ENCODE measurements at regions not wholly inside any gene's neighbourhood (a gene's known extent, or its start where the extent isn't known, plus 50 kb on each side); places are given as distances from the start of the nearest gene placed in this dataset.
"Not testable (repeated sequence)": the region's sequence is repeated elsewhere in the genome, so short reads cannot be mapped to it uniquely, and the experiment has no call there.

DNA sequence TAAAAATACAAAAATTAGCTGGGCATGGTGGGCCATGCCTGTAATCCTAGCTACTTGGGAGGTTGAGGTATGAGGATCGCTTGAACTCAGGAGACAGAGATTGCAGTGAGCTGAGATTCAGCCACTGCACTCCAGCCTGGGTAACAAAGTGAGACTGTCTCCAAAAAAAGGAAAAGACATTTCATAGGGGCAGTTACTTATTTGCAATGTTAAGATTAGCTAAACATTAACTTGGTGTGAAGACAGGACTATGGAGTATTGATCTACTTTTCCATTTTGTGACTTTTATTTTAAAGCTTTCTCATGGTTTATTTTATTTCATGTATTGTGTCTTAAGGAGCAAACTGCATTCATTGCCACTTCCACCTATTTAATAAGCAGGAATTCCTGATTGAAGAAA lies 153.0 kb downstream of the UTRN start:
- TF ChIP-seq, protein P1, sequence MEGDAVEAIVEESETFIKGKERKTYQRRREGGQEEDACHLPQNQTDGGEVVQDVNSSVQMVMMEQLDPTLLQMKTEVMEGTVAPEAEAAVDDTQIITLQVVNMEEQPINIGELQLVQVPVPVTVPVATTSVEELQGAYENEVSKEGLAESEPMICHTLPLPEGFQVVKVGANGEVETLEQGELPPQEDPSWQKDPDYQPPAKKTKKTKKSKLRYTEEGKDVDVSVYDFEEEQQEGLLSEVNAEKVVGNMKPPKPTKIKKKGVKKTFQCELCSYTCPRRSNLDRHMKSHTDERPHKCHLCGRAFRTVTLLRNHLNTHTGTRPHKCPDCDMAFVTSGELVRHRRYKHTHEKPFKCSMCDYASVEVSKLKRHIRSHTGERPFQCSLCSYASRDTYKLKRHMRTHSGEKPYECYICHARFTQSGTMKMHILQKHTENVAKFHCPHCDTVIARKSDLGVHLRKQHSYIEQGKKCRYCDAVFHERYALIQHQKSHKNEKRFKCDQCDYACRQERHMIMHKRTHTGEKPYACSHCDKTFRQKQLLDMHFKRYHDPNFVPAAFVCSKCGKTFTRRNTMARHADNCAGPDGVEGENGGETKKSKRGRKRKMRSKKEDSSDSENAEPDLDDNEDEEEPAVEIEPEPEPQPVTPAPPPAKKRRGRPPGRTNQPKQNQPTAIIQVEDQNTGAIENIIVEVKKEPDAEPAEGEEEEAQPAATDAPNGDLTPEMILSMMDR (IDR thresholded peaks at IDR 0.05; ENCODE audit: low read depth, low read length), result no peak
- H3K36me3 ChIP-seq, result no peaks in the 10 kb centered on the region
- no peaks in the 10 kb centered on the region; the same call in 1 of the 2 replicates for H3K9me3 ChIP-seq
- no peak for DNase-seq
- no peaks in the 10 kb centered on the region for H3K4me1 ChIP-seq
- H3K4me3 ChIP-seq (ENCODE audit: low read depth, low read length), result no peak overlapping the region
- H3K27me3 ChIP-seq, result no peaks in the 10 kb centered on the region

DNA sequence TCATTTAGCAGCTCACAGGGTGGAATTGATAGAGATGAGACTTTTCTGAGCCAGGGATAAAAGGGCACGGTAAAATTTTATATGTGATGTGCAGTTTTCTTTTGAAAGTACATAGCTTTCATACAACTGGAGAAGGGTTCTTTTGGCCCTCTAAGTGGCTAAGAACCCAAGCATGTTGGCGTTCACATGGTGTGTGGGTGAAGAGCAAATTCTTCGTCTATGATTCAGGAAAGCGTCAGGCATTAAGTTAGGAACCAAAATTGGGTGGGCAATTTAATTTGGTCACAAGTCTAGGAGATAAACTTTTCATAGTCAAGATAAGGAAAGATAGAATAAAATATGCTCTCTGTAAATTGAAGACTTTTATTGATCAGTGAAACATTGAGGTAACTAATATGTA lies 153.9 kb downstream of the UTRN start:
- no peak for DNase-seq
- H3K4me1 ChIP-seq, result no peaks in the 10 kb centered on the region
- no peak overlapping the region for H3K4me3 ChIP-seq (ENCODE audit: low read depth, low read length)
- H3K27me3 ChIP-seq, result no peaks in the 10 kb centered on the region
- TF ChIP-seq, protein P1 (IDR thresholded peaks at IDR 0.05; ENCODE audit: low read depth, low read length), result no peak
- no peaks in the 10 kb centered on the region; the same call in 1 of the 2 replicates for H3K9me3 ChIP-seq
- H3K36me3 ChIP-seq, result no peaks in the 10 kb centered on the region

DNA sequence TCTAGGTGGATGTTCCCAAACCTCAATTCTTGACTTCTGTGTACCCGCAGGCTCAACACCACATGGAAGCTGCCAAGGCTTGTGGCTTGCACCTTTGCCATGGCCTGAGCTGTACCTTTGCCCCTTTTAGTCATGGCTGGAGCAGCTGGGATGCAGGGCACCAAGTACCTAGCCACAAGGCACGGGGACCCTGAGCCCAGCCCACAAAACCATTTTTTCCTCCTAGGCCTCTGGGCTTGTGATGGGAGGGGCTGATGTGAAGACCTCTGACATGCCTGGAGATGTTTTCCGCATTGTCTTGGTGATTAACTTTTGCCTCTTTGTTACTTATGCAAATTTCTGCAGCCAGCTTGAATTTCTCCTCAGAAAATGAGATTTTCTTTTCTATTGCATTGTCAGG lies 156.7 kb downstream of the UTRN start:
- H3K36me3 ChIP-seq; DNase-seq; H3K4me3 ChIP-seq (ENCODE audit: low read depth, low read length); H3K9me3 ChIP-seq; H3K27me3 ChIP-seq; H3K4me1 ChIP-seq: not testable (repeated sequence)

DNA sequence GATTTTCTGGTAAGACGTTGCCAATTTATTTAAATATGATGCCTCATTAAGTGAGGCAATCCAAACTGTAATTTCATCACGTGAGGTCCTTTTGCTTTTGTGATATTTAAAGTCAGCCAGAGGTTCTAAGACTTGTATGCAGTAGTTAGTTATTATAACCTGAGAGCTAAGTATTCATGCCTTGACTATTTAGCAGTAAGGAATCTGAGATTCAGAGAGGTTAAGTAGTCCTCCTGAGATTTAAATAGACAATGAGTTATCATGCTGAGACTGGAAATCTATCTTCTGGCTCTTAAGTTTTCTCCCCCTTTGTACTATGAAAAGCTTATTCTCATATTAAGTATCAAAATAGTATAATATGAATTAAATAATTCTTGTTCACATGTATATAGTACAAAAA lies 158.0 kb downstream of the UTRN start:
- TF ChIP-seq, protein P1 (IDR thresholded peaks at IDR 0.05; ENCODE audit: low read depth, low read length), result no peak
- Histone ChIP-seq H3K27me3 (peaks cover 4% of the 10 kb centered on the region; the same call in 1 of the 2 replicates), H3K36me3 (no peaks in the 10 kb centered on the region), H3K4me1 (no peaks in the 10 kb centered on the region), H3K9me3 (no peaks in the 10 kb centered on the region; the same call in 1 of the 2 replicates), H3K4me3 (ENCODE audit: low read depth, low read length) (no peak overlapping the region)
- DNase-seq, result no peak

DNA sequence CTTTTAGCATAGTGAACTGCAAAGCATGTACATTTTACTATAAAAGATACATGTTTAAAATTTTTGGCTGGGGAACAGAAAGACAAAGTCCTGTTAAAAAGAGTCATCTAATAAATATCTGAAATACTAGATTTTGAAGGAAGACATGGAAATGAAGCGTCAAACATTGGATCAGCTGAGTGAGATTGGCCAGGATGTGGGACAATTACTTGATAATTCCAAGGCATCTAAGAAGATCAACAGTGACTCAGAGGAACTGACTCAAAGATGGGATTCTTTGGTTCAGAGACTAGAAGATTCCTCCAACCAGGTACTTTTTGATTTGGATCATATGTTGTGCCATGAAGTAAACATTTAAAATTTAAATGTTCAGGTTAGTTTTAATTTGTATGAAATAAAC lies 162.3 kb downstream of the UTRN start:
- no peak for DNase-seq
- Histone ChIP-seq H3K4me1 (no peaks in the 10 kb centered on the region), H3K4me3 (ENCODE audit: low read depth, low read length) (no peak overlapping the region), H3K36me3 (no peaks in the 10 kb centered on the region), H3K27me3 (peaks cover 4% of the 10 kb centered on the region; the same call in 1 of the 2 replicates), H3K9me3 (no peaks in the 10 kb centered on the region)
- TF ChIP-seq, protein P1 (IDR thresholded peaks at IDR 0.05; ENCODE audit: low read depth, low read length), result no peak

DNA sequence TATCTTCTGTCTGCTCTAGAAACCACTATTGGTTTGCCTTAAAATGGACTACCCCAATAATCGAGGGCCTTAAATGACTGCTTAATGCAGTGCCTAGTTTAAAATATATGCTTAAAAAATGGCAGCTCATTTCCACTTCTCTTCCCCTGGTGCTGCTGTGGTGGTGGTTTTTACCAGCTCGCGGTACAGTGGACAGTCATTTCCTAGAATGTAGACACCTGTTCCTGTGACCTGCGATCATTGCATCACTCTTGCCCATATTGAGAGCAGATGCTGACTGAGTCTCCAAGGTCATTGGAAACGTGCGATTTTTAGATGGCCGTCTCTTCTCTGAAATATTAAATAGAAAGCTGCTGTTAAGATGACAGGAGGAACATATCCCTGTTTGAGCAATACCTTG lies 164.1 kb downstream of the UTRN start:
- H3K4me3 ChIP-seq (ENCODE audit: low read depth, low read length), result no peak overlapping the region
- no peaks in the 10 kb centered on the region for H3K9me3 ChIP-seq
- peaks cover 4% of the 10 kb centered on the region; the same call in 1 of the 2 replicates for H3K27me3 ChIP-seq
- no peaks in the 10 kb centered on the region for H3K4me1 ChIP-seq
- TF ChIP-seq, protein P1 (IDR thresholded peaks at IDR 0.05; ENCODE audit: low read depth, low read length), result no peak
- no peaks in the 10 kb centered on the region for H3K36me3 ChIP-seq
- DNase-seq, result no peak
